Progenitor cell of endocrine pancreas (in vitro differentiated cells): ENCODE measurements at regions not wholly inside any gene's neighbourhood (a gene's known extent, or its start where the extent isn't known, plus 50 kb on each side); places are given as distances from the start of the nearest gene placed in this dataset.

Experiments
- DNase-seq: peaks from one replicate; pipeline ENCODE4 v3.0.0; 2021; ENCODE audit warnings: low spot score; ENCODE audit not compliant: unreplicated experiment
- H3K27ac Mint-ChIP-seq: 2 replicates; pipeline ENCODE4 v1.8.0; 2021; ENCODE audit warnings: mild to moderate bottlenecking, moderate library complexity, mixed read lengths
- H3K27me3 Mint-ChIP-seq: 2 replicates; pipeline ENCODE4 v1.8.0; 2021; ENCODE audit warnings: mixed read lengths
- H3K36me3 Mint-ChIP-seq: 2 replicates; pipeline ENCODE4 v1.8.0; 2022; ENCODE audit warnings: mixed read lengths; ENCODE audit not compliant: insufficient read depth
- H3K4me1 Mint-ChIP-seq: 2 replicates; pipeline ENCODE4 v1.8.0; 2021; ENCODE audit warnings: low read depth, mixed read lengths
- H3K4me3 Mint-ChIP-seq: 2 replicates; pipeline ENCODE4 v1.8.0; 2021; ENCODE audit warnings: low read depth, mild to moderate bottlenecking, moderate library complexity, mixed read lengths
- H3K9me3 Mint-ChIP-seq: 2 replicates; pipeline ENCODE4 v1.8.0; 2021; ENCODE audit warnings: low read depth, mixed read lengths
- CTCF ChIP-seq: fragments of 200-600 bp; sonication (generic); IDR thresholded peaks from one replicate; pipeline ENCODE4 v1.5.0; 2021; ENCODE audit warnings: antibody characterized with exemption, mild to moderate bottlenecking; ENCODE audit not compliant: unreplicated experiment

- DNase-seq, result no peak
- Mint-ChIP-seq H3K27ac (no peak overlapping the region), H3K4me1 (peaks cover 7% of the 10 kb centered on the region), H3K36me3 (no peaks in the 10 kb centered on the region), H3K4me3 (no peak overlapping the region), H3K9me3 (peaks cover 6% of the 10 kb centered on the region), H3K27me3 (no peaks in the 10 kb centered on the region)
- TF ChIP-seq CTCF, result no peak
These were observed 218.3 kb upstream of the CNTN1 start for GRCh38 chr12:40473962-40474361.

GRCh38 chr12:40474630-40475029, 217.6 kb upstream of the CNTN1 start:
- Mint-ChIP-seq H3K36me3 (no peaks in the 10 kb centered on the region), H3K4me3 (no peak overlapping the region), H3K27ac (no peak overlapping the region), H3K9me3 (peaks cover 12% of the 10 kb centered on the region), H3K4me1 (peaks cover 7% of the 10 kb centered on the region), H3K27me3 (no peaks in the 10 kb centered on the region)
- no peak for TF ChIP-seq CTCF
- no peak for DNase-seq

GRCh38 chr12:40499856-40500255, 192.4 kb upstream of the CNTN1 start:
- no peaks in the 10 kb centered on the region for H3K4me1 Mint-ChIP-seq
- no peak for TF ChIP-seq CTCF
- no peak for DNase-seq

GRCh38 chr12:40502322-40502721, 189.9 kb upstream of the CNTN1 start:
- H3K9me3 Mint-ChIP-seq, result no peaks in the 10 kb centered on the region
- no peaks in the 10 kb centered on the region for H3K4me1 Mint-ChIP-seq
- H3K4me3 Mint-ChIP-seq, result no peak overlapping the region
- no peak for DNase-seq
- no peak for TF ChIP-seq CTCF
- no peak overlapping the region for H3K27ac Mint-ChIP-seq
- no peaks in the 10 kb centered on the region for H3K27me3 Mint-ChIP-seq
- no peaks in the 10 kb centered on the region for H3K36me3 Mint-ChIP-seq

More at GRCh38 chr12:40499856-40500255, 192.4 kb upstream of the CNTN1 start:
- Mint-ChIP-seq H3K27me3 (no peaks in the 10 kb centered on the region), H3K36me3 (no peaks in the 10 kb centered on the region), H3K4me3 (no peak overlapping the region), H3K9me3 (no peaks in the 10 kb centered on the region), H3K27ac (no peak overlapping the region)

- no peak overlapping the region for H3K27ac Mint-ChIP-seq
- no peak overlapping the region for H3K4me3 Mint-ChIP-seq
- no peaks in the 10 kb centered on the region for H3K27me3 Mint-ChIP-seq
- no peak for DNase-seq
- no peaks in the 10 kb centered on the region for H3K4me1 Mint-ChIP-seq
- no peaks in the 10 kb centered on the region for H3K9me3 Mint-ChIP-seq
- H3K36me3 Mint-ChIP-seq, result no peaks in the 10 kb centered on the region
- no peak for TF ChIP-seq CTCF
These were observed 186.9 kb upstream of the CNTN1 start for GRCh38 chr12:40505327-40505726.

- Mint-ChIP-seq H3K4me1 (no peaks in the 10 kb centered on the region), H3K27me3 (no peaks in the 10 kb centered on the region), H3K9me3 (no peaks in the 10 kb centered on the region), H3K36me3 (no peaks in the 10 kb centered on the region), H3K4me3 (no peak overlapping the region), H3K27ac (no peak overlapping the region)
- DNase-seq, result no peak
- no peak for TF ChIP-seq CTCF
These were observed 183.8 kb upstream of the CNTN1 start for GRCh38 chr12:40508421-40508820.
